RWPE1 (cell line): ENCODE measurements at regions not wholly inside any gene's neighbourhood (a gene's known extent, or its start where the extent isn't known, plus 50 kb on each side); places are given as distances from the start of the nearest gene placed in this dataset.

Source experiments
- CTCF ChIA-PET: fragments of 350-600 bp; sonication (Branson Sonifier 250); formaldehyde crosslinking; extraction: SDS; loops from one replicate; lab custom pipeline; 2021; lab: Yijun Ruan, JAX
- POLR2A ChIA-PET: fragments of 400-600 bp; formaldehyde crosslinking; extraction: SDS; loops from one replicate; lab custom pipeline; 2020; ENCODE audit warnings: antibody characterized with exemption; ENCODE audit not compliant: low non-redundant PET; lab: Yijun Ruan, JAX
- DNase-seq: peaks from one replicate; pipeline ENCODE4 v3.0.0; 2012; ENCODE audit warnings: low spot score
- H3K27ac ChIP-seq: fragments of 450-650 bp; 2 replicates; pipeline ENCODE4 v1.5.1; 2017
- TF ChIP-seq, protein P1 (sequence below): fragments of 450-650 bp; conservative IDR thresholded peaks from 2 replicates; pipeline ENCODE4 v1.5.1; 2017; ENCODE audit warnings: low read depth, mild to moderate bottlenecking

DNA sequence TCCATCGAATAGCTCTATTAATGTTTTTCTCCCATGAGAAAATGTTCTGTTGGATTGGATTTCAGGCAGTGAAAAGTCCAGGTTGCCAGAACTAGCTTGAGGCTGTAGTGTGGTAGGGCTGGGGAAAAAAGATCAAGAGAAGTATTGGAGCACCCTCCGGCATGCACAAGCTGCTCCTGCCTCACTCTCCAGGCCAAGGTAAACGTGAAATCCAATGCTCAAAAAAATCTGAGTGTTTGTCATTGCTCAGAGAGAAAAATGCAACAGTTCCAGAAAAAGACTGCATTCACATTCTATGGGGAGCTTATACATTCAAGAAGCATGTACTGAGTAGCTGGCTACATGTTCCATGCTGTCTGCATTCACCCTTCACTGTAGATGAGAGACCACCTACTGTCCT is 680.9 kb upstream of the TBX3 start:
- TF ChIP-seq, protein P1, sequence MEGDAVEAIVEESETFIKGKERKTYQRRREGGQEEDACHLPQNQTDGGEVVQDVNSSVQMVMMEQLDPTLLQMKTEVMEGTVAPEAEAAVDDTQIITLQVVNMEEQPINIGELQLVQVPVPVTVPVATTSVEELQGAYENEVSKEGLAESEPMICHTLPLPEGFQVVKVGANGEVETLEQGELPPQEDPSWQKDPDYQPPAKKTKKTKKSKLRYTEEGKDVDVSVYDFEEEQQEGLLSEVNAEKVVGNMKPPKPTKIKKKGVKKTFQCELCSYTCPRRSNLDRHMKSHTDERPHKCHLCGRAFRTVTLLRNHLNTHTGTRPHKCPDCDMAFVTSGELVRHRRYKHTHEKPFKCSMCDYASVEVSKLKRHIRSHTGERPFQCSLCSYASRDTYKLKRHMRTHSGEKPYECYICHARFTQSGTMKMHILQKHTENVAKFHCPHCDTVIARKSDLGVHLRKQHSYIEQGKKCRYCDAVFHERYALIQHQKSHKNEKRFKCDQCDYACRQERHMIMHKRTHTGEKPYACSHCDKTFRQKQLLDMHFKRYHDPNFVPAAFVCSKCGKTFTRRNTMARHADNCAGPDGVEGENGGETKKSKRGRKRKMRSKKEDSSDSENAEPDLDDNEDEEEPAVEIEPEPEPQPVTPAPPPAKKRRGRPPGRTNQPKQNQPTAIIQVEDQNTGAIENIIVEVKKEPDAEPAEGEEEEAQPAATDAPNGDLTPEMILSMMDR, result no peak
- H3K27ac ChIP-seq, result no peak overlapping the region
- DNase-seq, result no peak
- CTCF ChIA-PET, result no interaction called here
- POLR2A ChIA-PET, result no interaction called here

DNA sequence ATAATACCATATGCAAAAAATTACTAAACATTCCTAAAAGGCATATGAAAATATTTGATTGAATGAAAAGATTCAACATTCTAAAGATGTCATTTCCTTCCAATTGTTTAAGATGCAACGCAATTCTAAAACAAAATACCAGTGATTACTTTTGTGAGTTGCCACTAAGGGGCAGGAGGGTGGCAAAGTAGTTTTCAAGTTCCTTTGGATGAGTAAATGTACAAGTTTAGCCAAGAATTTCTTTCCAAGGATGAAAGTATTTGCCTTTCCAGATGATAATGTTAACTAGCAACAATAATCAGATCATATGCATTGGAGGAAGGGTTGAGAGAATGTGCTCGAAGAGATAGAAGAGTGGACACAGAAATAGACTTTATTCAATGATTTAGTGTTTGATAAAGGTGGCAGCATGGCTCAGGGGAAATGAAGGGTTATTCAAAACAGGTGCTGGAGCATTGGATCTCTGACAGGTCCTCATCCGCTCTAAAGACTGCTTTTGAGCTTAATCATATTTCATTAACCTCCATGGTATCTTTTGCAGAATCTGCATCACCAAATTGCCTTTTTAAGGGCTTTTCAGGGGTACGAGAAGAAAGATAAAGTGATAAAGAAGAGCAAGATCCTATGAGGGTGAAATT is 678.5 kb upstream of the TBX3 start:
- no peak overlapping the region for H3K27ac ChIP-seq
- ChIA-PET POLR2A (no interaction called here), CTCF (no interaction called here)
- TF ChIP-seq, protein P1, result no peak; the same call in 1 of the 2 replicates
- no peak for DNase-seq

DNA sequence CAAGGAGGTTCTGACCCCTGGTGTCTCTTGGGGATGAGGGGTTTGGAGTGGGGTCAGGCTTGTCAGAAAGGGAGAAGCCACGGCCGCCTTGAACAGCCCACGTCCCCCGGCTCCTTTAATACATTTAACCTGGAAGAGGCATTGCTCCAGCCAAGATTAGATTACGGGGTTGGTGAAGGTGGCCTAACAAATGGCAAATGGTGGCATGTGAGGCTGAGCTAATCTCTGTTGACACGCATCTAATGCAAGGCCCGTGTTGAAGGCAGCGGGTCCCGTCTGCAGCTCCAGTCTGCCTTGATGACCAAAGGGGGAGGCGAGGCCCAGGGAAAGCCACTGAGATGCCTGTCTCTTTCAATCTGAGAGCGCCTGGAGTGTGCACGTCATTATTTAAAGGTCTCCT is 673.7 kb upstream of the TBX3 start:
- POLR2A ChIA-PET, result no interaction called here
- no peak for DNase-seq
- H3K27ac ChIP-seq, result no peak overlapping the region
- TF ChIP-seq, protein P1, result no peak
- CTCF ChIA-PET, result no interaction called here

DNA sequence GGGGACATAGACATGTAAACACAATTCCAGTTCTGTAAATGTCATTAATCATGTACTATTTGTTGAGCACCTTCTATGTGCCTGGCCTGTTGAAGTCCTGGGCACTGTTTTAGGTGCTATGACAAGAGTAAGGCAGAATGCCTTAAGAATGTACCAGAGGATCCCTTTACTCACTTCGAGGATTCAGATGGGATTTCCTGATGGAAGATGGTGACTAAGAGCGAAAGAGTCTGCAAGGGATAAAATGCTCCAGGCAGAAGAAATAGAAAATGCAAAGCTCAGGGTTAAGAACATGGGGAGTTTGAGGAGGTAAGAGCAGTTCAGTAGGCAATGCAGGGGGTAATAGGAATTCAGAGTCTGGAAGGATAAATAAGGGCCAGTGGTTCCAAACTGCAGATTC is 671.3 kb upstream of the TBX3 start:
- POLR2A ChIA-PET, result no interaction called here
- H3K27ac ChIP-seq, result no peak overlapping the region
- DNase-seq, result no peak
- CTCF ChIA-PET, result no interaction called here
- TF ChIP-seq, protein P1, result no peak

DNA sequence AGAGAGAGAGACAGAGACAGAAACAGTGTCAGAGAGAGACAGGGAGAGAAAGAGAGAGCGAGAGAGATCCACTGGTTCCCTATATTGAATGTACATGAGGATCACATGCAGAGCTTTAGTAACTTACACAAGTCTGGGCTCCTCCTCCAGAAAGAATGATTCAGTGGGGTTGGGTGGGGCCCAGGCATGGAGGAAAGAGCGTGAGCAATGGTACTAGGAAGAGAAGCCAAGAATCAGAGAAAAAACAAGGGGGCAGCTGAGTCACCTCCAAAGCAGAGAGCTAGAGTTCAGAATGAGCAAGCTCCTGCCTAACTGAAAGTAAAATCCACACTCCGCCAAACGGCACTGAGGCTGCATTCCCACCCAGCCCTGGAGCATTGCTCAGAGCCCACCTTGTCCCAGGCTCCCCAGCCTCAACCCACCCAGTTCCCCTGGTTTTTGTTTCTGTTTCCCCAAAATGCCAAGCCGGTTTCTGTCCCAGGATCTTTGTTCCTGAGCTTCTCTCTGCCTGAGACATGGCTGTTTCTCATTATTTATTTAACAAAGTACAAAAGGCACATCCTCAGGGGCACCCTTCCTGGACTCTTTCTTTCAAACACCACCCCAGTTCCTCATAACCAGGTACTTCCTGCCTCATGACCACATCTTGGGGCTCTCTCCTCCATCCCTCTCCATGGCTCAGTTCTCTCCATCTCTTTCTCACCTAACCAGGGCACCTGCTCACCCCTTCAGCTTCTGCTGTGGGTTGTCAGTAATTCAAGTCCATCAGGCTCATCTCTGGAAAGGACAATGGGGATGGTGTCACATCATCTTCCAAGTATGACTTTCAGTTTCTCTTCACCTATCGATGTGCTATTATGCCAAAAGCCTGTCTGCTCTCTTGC is 670.3 kb upstream of the TBX3 start:
- peak; percentile 91 for DNase-seq
- peak overlapping the region; percentile 97 for H3K27ac ChIP-seq
- ChIA-PET CTCF (interaction anchor here (0.6 to 0.8 kb wide), 2 partner anchors 120 to 670 kb away, joined by 3 read pairs; partner anchors contain the start of gene TBX3), POLR2A (no interaction called here)
- TF ChIP-seq, protein P1, result no peak

DNA sequence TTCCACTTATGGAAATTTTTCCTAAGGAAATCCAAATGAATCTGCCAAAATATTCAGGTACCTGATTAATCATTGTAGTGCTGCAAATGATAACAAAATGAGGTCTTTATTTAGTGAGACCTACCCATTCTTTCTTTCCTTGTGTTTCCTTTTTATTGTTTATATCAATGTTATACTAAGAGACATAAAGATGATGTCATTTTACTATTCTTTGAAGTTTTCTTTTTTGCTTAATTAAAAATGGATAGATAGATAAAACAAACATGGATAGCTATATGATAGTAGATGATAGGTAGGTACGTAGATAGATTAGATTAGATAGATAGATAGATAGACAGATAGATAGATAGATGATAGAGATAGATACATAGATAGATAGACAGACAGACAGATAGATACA is 669.5 kb upstream of the TBX3 start:
- DNase-seq, result no peak
- ChIA-PET CTCF (no interaction called here), POLR2A (no interaction called here)
- H3K27ac ChIP-seq, result no peak overlapping the region
- TF ChIP-seq, protein P1, result no peak
